GM12878 (cell line): ENCODE measurements at regions not wholly inside any gene's neighbourhood (a gene's known extent, or its start where the extent isn't known, plus 50 kb on each side); places are given as distances from the start of the nearest gene placed in this dataset.
A peak's percentile ranks its signal among the peaks of the same experiment; 100 is the strongest.

Source experiments
- ATF7 ChIP-seq: fragments of 450-650 bp; IDR thresholded peaks from 2 replicates; pipeline ENCODE4 v1.6.1; 2016; ENCODE audit warnings: low read depth, mild to moderate bottlenecking
- EED ChIP-seq: sonication (generic); IDR thresholded peaks from 2 replicates; pipeline ENCODE4 v1.6.1; 2016; ENCODE audit warnings: antibody characterized with exemption, low read depth
- FOXK2 ChIP-seq: fragments of 450-650 bp; IDR thresholded peaks from 2 replicates; pipeline ENCODE4 v1.6.1; 2017; ENCODE audit warnings: mild to moderate bottlenecking, moderate library complexity
- GABPA ChIP-seq: IDR thresholded peaks from 2 replicates; pipeline ENCODE4 v1.6.1; 2014; ENCODE audit warnings: antibody characterized with exemption, low read depth, mild to moderate bottlenecking, inconsistent platforms
- GATAD2B ChIP-seq: fragments of 450-650 bp; conservative IDR thresholded peaks from 2 replicates; pipeline ENCODE4 v1.6.1; 2017; ENCODE audit warnings: low read depth, mild to moderate bottlenecking, moderate library complexity
- HDAC6 ChIP-seq: fragments of 200-600 bp; sonication (generic); IDR thresholded peaks from one replicate; pipeline ENCODE4 v1.8.0; 2017; ENCODE audit warnings: antibody characterized with exemption; ENCODE audit not compliant: unreplicated experiment
- NFYA ChIP-seq: IDR thresholded peaks from 2 replicates; pipeline ENCODE4 v1.6.1; 2011; ENCODE audit warnings: low read depth, mild to moderate bottlenecking, low read length, improper control_type of control experiment, borderline replicate concordance
- POLR2A ChIP-seq: IDR thresholded peaks from 2 replicates; pipeline ENCODE4 v1.6.1; 2011; ENCODE audit warnings: low read depth, mild to moderate bottlenecking, low read length
- POU2F2 ChIP-seq: IDR thresholded peaks from 3 replicates; pipeline ENCODE4 v1.6.1; 2011; ENCODE audit warnings: low read depth, mild to moderate bottlenecking, low read length, borderline replicate concordance
- RBBP5 ChIP-seq: fragments of 200-600 bp; sonication (generic); conservative IDR thresholded peaks from 2 replicates; pipeline ENCODE4 v1.6.1; 2016
- SMC3 ChIP-seq: IDR thresholded peaks from 2 replicates; pipeline ENCODE4 v1.6.1; 2011; ENCODE audit warnings: low read length, improper control_type of control experiment, borderline replicate concordance
- TCF3 ChIP-seq: IDR thresholded peaks from 2 replicates; pipeline ENCODE4 v1.6.1; 2012; ENCODE audit warnings: low read depth, mild to moderate bottlenecking, low read length, borderline replicate concordance; ENCODE audit not compliant: insufficient read depth
- ZNF207 ChIP-seq: fragments of 450-650 bp; IDR thresholded peaks from 2 replicates; pipeline ENCODE4 v1.6.1; 2014; ENCODE audit warnings: antibody characterized with exemption, mild to moderate bottlenecking, borderline replicate concordance
- TF ChIP-seq, protein P1 (sequence below): fragments of 450-650 bp; IDR thresholded peaks from 2 replicates; pipeline ENCODE4 v1.6.1; 2017; ENCODE audit warnings: mild to moderate bottlenecking
- TF ChIP-seq, protein P2 (sequence below): fragments of 150-350 bp; IDR thresholded peaks from 2 replicates; pipeline ENCODE4 v1.6.1; 2016; ENCODE audit warnings: low read depth, low read length
- TF ChIP-seq, protein P3 (sequence below): fragments of 450-650 bp; IDR thresholded peaks from 2 replicates; pipeline ENCODE4 v1.6.1; 2016; ENCODE audit warnings: mild to moderate bottlenecking
- TF ChIP-seq, protein P4 (sequence below): IDR thresholded peaks from 2 replicates; pipeline ENCODE4 v1.6.1; 2012; ENCODE audit warnings: improper control_type of control experiment, low read depth, low read length; ENCODE audit not compliant: insufficient replicate concordance

DNA sequence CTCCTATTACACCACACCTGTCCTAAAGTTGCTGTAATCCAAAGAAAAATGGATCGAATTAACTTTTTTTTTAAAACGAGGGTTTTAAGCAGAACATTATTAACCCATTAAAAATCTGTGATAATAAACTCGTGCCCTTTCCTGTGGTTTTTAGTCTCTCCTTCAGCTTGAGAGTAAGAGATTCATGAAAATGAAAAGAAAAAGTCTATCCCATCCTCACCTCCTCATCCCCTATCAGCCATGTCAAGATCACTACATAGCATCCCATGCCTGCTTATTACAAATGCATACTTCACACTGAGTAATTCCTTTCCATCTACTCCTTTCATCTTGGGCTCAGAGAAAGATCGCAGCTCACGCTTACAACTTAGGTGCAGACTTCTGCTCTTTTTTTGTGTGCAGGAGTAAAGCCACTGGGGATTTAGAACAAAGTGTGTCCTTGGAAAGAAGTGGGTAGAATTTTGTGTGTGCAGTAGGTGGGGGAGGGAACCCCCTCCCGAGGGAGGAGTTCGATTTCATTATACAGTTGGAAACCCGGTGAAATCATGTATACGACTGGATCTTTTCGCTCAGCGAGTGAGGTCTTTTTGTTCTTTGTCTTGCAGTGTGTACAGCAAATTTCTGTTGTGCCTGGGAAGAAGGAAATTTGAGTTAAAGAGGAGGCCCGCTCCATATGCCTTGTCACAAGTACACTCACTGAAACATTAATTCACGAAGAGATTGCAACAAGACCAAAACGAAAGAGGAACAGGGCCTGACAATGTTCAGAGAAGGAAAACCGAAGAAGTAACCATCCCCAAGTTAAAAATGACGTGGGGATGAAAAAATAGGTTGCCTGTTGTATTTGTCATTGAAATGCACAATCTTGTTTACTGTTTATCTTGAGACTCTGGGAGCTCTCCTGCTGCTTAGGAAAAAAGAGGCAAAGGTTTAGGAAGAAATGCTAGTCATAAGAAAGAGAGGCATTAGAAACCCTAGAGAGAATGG lies 146.5 kb upstream of the ZNF217 start (continued):
- TF ChIP-seq, protein P1, sequence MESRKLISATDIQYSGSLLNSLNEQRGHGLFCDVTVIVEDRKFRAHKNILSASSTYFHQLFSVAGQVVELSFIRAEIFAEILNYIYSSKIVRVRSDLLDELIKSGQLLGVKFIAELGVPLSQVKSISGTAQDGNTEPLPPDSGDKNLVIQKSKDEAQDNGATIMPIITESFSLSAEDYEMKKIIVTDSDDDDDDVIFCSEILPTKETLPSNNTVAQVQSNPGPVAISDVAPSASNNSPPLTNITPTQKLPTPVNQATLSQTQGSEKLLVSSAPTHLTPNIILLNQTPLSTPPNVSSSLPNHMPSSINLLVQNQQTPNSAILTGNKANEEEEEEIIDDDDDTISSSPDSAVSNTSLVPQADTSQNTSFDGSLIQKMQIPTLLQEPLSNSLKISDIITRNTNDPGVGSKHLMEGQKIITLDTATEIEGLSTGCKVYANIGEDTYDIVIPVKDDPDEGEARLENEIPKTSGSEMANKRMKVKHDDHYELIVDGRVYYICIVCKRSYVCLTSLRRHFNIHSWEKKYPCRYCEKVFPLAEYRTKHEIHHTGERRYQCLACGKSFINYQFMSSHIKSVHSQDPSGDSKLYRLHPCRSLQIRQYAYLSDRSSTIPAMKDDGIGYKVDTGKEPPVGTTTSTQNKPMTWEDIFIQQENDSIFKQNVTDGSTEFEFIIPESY: peak; percentile 10; the same call in 1 of the 2 replicates
- peak; percentile 88 for TF ChIP-seq ATF7
- TF ChIP-seq GABPA: no peak
- 0 out of 2 replicates have a peak, but pooled peaks have one; percentile 38 for TF ChIP-seq GATAD2B
- TF ChIP-seq HDAC6: no peak
- TF ChIP-seq, protein P2, sequence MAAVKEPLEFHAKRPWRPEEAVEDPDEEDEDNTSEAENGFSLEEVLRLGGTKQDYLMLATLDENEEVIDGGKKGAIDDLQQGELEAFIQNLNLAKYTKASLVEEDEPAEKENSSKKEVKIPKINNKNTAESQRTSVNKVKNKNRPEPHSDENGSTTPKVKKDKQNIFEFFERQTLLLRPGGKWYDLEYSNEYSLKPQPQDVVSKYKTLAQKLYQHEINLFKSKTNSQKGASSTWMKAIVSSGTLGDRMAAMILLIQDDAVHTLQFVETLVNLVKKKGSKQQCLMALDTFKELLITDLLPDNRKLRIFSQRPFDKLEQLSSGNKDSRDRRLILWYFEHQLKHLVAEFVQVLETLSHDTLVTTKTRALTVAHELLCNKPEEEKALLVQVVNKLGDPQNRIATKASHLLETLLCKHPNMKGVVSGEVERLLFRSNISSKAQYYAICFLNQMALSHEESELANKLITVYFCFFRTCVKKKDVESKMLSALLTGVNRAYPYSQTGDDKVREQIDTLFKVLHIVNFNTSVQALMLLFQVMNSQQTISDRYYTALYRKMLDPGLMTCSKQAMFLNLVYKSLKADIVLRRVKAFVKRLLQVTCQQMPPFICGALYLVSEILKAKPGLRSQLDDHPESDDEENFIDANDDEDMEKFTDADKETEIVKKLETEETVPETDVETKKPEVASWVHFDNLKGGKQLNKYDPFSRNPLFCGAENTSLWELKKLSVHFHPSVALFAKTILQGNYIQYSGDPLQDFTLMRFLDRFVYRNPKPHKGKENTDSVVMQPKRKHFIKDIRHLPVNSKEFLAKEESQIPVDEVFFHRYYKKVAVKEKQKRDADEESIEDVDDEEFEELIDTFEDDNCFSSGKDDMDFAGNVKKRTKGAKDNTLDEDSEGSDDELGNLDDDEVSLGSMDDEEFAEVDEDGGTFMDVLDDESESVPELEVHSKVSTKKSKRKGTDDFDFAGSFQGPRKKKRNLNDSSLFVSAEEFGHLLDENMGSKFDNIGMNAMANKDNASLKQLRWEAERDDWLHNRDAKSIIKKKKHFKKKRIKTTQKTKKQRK: no peak
- TF ChIP-seq, protein P3, sequence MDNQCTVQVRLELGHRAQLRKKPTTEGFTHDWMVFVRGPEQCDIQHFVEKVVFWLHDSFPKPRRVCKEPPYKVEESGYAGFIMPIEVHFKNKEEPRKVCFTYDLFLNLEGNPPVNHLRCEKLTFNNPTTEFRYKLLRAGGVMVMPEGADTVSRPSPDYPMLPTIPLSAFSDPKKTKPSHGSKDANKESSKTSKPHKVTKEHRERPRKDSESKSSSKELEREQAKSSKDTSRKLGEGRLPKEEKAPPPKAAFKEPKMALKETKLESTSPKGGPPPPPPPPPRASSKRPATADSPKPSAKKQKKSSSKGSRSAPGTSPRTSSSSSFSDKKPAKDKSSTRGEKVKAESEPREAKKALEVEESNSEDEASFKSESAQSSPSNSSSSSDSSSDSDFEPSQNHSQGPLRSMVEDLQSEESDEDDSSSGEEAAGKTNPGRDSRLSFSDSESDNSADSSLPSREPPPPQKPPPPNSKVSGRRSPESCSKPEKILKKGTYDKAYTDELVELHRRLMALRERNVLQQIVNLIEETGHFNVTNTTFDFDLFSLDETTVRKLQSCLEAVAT: no peak; the same call in 1 of the 2 replicates
- no peak for TF ChIP-seq ZNF207
- TF ChIP-seq POLR2A: 0 out of 2 replicates have a peak, but pooled peaks have one; percentile 28
- no peak for TF ChIP-seq NFYA
- TF ChIP-seq SMC3: no peak
- TF ChIP-seq, protein P4, sequence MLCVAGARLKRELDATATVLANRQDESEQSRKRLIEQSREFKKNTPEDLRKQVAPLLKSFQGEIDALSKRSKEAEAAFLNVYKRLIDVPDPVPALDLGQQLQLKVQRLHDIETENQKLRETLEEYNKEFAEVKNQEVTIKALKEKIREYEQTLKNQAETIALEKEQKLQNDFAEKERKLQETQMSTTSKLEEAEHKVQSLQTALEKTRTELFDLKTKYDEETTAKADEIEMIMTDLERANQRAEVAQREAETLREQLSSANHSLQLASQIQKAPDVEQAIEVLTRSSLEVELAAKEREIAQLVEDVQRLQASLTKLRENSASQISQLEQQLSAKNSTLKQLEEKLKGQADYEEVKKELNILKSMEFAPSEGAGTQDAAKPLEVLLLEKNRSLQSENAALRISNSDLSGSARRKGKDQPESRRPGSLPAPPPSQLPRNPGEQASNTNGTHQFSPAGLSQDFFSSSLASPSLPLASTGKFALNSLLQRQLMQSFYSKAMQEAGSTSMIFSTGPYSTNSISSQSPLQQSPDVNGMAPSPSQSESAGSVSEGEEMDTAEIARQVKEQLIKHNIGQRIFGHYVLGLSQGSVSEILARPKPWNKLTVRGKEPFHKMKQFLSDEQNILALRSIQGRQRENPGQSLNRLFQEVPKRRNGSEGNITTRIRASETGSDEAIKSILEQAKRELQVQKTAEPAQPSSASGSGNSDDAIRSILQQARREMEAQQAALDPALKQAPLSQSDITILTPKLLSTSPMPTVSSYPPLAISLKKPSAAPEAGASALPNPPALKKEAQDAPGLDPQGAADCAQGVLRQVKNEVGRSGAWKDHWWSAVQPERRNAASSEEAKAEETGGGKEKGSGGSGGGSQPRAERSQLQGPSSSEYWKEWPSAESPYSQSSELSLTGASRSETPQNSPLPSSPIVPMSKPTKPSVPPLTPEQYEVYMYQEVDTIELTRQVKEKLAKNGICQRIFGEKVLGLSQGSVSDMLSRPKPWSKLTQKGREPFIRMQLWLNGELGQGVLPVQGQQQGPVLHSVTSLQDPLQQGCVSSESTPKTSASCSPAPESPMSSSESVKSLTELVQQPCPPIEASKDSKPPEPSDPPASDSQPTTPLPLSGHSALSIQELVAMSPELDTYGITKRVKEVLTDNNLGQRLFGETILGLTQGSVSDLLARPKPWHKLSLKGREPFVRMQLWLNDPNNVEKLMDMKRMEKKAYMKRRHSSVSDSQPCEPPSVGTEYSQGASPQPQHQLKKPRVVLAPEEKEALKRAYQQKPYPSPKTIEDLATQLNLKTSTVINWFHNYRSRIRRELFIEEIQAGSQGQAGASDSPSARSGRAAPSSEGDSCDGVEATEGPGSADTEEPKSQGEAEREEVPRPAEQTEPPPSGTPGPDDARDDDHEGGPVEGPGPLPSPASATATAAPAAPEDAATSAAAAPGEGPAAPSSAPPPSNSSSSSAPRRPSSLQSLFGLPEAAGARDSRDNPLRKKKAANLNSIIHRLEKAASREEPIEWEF: no peak
- peak; percentile 17; the same call in 1 of the 3 replicates for TF ChIP-seq POU2F2
- no peak for TF ChIP-seq TCF3
- TF ChIP-seq EED: peak; percentile 25; the same call in 1 of the 2 replicates
- TF ChIP-seq FOXK2: no peak
- TF ChIP-seq RBBP5: no peak
